ENCODE measurements at regions not wholly inside any gene's neighbourhood (a gene's known extent, or its start where the extent isn't known, plus 50 kb on each side); places are given as distances from the start of the nearest gene placed in this dataset.

- TF ChIP-seq YY1 (IDR thresholded peaks at IDR 0.05; ENCODE audit: low read depth) (no peak), MEF2A (IDR thresholded peaks at IDR 0.05; ENCODE audit: borderline replicate concordance, low read depth) (no peak), MXI1 (IDR thresholded peaks at IDR 0.05; ENCODE audit: low read depth, low read length) (no peak), SMC3 (IDR thresholded peaks at IDR 0.05; ENCODE audit: low read depth, low read length) (no peak), JUND (IDR thresholded peaks at IDR 0.05) (no peak)
- TF ChIP-seq, protein P1, sequence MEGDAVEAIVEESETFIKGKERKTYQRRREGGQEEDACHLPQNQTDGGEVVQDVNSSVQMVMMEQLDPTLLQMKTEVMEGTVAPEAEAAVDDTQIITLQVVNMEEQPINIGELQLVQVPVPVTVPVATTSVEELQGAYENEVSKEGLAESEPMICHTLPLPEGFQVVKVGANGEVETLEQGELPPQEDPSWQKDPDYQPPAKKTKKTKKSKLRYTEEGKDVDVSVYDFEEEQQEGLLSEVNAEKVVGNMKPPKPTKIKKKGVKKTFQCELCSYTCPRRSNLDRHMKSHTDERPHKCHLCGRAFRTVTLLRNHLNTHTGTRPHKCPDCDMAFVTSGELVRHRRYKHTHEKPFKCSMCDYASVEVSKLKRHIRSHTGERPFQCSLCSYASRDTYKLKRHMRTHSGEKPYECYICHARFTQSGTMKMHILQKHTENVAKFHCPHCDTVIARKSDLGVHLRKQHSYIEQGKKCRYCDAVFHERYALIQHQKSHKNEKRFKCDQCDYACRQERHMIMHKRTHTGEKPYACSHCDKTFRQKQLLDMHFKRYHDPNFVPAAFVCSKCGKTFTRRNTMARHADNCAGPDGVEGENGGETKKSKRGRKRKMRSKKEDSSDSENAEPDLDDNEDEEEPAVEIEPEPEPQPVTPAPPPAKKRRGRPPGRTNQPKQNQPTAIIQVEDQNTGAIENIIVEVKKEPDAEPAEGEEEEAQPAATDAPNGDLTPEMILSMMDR (IDR thresholded peaks at IDR 0.05), result no peak
These were observed 73.7 kb upstream of the ZC3H12A start for GRCh38 chr1:37400466-37401225.

All from SK-N-SH (cell line).